Gastroesophageal sphincter (tissue), 3 donors: ENCODE measurements at regions not wholly inside any gene's neighbourhood (a gene's known extent, or its start where the extent isn't known, plus 50 kb on each side); places are given as distances from the start of the nearest gene placed in this dataset.

Experiments
- CTCF ChIP-seq, 4 experiments: fragments of 200-600 bp in 2 of 4; fragments of 450-650 bp in 2 of 4; sonication (generic) in 1 of 4; IDR thresholded peaks; one replicate each; pipeline ENCODE4 v1.5.1; 2017 to 2019; ENCODE audit warnings: antibody characterized with exemption in 4 of 4, mild to moderate bottlenecking in 2 of 4, moderate library complexity in 2 of 4
- EP300 ChIP-seq: sonication (generic); formaldehyde crosslinking; IDR thresholded peaks from one replicate; pipeline ENCODE4 v1.6.1; 2017; ENCODE audit warnings: antibody characterized with exemption, mild to moderate bottlenecking
- POLR2A ChIP-seq, 2 donors: fragments of 450-650 bp; IDR thresholded peaks; one replicate each; pipeline ENCODE4 v1.6.1; 2017; ENCODE audit warnings: antibody characterized with exemption in 2 of 2, mild to moderate bottlenecking in 2 of 2, moderate library complexity in 1 of 2
- POLR2AphosphoS5 ChIP-seq: sonication (generic); formaldehyde crosslinking; IDR thresholded peaks from one replicate; pipeline ENCODE4 v1.6.1; 2017; ENCODE audit warnings: antibody characterized with exemption

DNA sequence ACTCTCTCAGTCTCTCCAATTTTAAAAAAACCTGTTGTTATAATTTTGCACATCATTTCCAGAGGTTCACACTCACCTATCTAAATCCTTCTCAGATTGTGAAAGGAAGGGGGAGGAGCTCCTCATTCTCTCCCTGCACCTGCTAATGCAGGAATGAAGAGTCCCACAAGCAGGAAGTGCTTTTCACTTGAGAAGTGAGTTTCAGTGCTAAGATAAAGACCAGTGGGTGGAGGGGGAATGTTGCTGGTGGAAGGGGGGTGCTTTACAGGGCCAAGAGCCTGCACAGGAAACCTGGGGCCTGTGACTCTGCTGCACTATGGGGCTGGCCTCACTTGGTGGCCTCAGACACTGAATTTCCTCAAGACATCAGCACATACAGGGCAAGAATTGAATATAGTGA lies 176.4 kb downstream of the PTPN20 start:
- TF ChIP-seq CTCF (IDR thresholded peaks at IDR 0.05) (no peak), POLR2AphosphoS5 (no peak), POLR2A (IDR thresholded peaks at IDR 0.05) (no peak), EP300 (no peak)
